Stimulated activated CD8-positive, alpha-beta memory T cell treated with anti-CD3 and anti-CD28 coated beads, Interleukin-4, amount 100 ng/mL, for 4 hours (primary cell): ENCODE measurements at regions not wholly inside any gene's neighbourhood (a gene's known extent, or its start where the extent isn't known, plus 50 kb on each side); places are given as distances from the start of the nearest gene placed in this dataset.

Experiments
- DNase-seq, 2 donors: peaks; one replicate each; pipeline ENCODE4 v3.0.0-alpha.2; 2020; ENCODE audit warnings: low read depth in 2 of 2, low spot score in 1 of 2

DNA sequence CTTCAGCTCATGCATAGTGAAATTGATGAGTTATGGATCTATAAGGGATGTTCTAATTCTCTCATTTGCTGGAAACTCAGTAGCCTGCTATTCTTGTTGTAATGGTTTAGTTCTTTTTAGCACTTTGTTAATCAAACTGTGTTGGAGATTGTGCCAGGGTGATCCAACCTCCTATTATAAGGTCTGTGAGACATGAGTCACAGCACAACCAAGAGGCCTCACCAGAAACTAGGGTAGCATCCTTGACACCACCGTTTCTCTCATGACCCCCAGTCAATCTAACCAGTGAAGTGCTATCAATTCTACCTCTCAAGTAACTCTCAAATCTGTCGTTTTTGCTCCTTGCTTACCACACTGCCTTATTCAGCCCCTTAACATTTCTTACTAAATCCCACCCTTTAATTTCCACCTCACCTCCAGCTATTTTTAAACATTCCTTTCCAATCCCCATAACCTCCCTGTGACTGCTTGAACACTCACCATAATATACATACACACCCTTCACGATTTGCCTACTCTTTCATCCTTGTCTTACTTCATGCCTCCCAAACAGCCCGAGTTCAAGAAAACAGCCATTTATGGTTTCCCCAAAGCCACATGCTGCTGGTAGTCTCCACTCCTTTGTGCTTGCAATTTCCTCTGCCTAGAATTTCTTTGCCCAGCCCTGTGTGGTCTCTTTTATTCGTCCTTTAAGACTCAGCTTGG, 53.9 kb upstream of the NUDT4 start:
- DNase-seq, result no peak

DNA sequence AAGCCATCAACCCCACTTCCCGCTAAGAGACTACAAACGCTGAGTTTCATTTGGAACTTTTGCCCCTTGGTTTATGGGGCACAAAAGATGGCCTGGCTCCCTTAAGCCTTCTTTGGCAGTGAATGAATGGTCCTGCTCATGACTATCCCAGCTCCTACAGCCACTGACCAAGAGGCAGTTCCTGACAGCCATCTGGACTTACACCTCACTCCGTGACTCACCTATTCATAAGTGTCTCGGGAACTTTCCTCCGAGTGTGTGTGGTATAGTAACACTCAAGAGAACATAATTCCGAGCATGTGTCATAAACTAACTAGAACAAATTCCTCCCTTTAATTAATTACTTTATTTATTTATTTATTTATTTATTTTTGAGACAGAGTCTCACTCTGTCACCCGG, 51.9 kb upstream of the NUDT4 start:
- no peak for DNase-seq
